ENCODE measurements at regions not wholly inside any gene's neighbourhood (a gene's known extent, or its start where the extent isn't known, plus 50 kb on each side); places are given as distances from the start of the nearest gene placed in this dataset.

GRCh38 chr2:36035137-36035536 lies 320.4 kb upstream of the CRIM1 start:
- no peak for TF ChIP-seq POLR2A (IDR thresholded peaks at IDR 0.05)
- no peak for TF ChIP-seq CTCF (IDR thresholded peaks at IDR 0.05)
